OCI-LY3 (cell line): ENCODE measurements at regions not wholly inside any gene's neighbourhood (a gene's known extent, or its start where the extent isn't known, plus 50 kb on each side); places are given as distances from the start of the nearest gene placed in this dataset.

Experiments used
- EZH2phosphoT487 ChIP-seq: fragments of 200-600 bp; shearing (Covaris generic); IDR thresholded peaks from 2 replicates; pipeline ENCODE4 v1.6.1; 2018; ENCODE audit warnings: antibody characterized with exemption, mixed run types, low read depth
- TF ChIP-seq, protein P1 (sequence below): fragments of 200-600, 300-600 bp; sonication (generic); IDR thresholded peaks from 2 replicates; pipeline ENCODE4 v1.5.1; 2014; ENCODE audit warnings: antibody characterized with exemption, low read length, low read depth

DNA sequence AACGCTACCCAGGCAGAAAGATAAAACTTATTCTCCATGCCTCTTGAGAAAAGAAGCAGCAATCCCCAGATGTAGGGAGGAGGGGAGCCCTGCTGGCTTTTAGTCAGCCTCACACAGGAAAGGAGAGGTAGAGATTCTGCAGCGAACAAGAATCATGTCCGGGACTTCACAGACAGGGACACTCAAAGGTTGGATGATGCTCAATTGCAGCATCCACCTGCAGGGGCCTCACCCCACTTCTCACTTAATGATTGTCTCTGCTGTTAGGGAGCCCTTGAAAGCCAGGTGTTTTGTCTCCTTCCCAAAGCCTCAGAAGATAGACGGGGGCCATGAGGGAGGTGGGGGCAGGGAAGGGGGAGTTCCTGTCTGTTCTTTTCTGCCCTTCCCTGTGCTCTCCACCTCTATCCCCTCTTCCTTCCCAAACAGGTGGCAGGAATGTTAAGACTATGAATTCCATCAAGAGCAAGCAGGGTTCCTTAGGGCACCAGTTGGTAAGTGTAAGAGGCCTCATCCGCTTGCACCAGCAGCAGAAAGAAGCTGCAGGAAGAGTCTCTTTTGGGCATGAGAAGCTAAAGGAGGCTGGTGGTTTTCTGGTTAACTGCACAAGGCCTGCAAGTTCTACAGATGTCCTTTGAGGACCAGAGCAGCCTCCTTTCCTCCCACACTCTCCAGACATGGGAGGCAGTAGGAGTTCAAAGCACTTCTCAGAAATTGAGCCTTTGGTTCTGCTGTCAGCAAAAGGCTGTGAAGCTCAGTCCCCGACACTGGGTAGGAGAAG lies 154.7 kb upstream of the TNP1 start:
- TF ChIP-seq, protein P1, sequence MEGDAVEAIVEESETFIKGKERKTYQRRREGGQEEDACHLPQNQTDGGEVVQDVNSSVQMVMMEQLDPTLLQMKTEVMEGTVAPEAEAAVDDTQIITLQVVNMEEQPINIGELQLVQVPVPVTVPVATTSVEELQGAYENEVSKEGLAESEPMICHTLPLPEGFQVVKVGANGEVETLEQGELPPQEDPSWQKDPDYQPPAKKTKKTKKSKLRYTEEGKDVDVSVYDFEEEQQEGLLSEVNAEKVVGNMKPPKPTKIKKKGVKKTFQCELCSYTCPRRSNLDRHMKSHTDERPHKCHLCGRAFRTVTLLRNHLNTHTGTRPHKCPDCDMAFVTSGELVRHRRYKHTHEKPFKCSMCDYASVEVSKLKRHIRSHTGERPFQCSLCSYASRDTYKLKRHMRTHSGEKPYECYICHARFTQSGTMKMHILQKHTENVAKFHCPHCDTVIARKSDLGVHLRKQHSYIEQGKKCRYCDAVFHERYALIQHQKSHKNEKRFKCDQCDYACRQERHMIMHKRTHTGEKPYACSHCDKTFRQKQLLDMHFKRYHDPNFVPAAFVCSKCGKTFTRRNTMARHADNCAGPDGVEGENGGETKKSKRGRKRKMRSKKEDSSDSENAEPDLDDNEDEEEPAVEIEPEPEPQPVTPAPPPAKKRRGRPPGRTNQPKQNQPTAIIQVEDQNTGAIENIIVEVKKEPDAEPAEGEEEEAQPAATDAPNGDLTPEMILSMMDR: no peak
- TF ChIP-seq EZH2phosphoT487: no peak
